Panc1 (cell line): ENCODE measurements at regions not wholly inside any gene's neighbourhood (a gene's known extent, or its start where the extent isn't known, plus 50 kb on each side); places are given as distances from the start of the nearest gene placed in this dataset.

ENCODE experiments used
- ATAC-seq: fragments of 200-7000 bp; cut with Tn5 transposase; 2 replicates; pipeline ENCODE4 v1.9.1; 2020; ENCODE audit warnings: mild to moderate bottlenecking, moderate library complexity
- BruUV-seq: library from RNA; stranded (reverse); fragments of 400-500 nt; replicated peaks from 2 replicates; lab custom pipeline; 2021; lab: Mats Ljungman, UMichigan
- CTCF ChIA-PET: fragments of 300-600 bp; sonication (Branson Sonifier 250); formaldehyde crosslinking; loops from one replicate; lab custom pipeline; 2022; ENCODE audit warnings: antibody characterized with exemption; lab: Charles Lee
- POLR2A ChIA-PET: fragments of 300-600 bp; sonication (Branson Sonifier 250); formaldehyde crosslinking; loops from one replicate; lab custom pipeline; 2022; ENCODE audit warnings: antibody characterized with exemption; lab: Charles Lee
- DNase-seq: peaks from one replicate; pipeline ENCODE4 v3.0.0-alpha.2; 2010; ENCODE audit warnings: low read depth, low spot score
- H3K27ac ChIP-seq: 2 replicates; pipeline ENCODE4 v1.5.1; 2011; ENCODE audit warnings: mild to moderate bottlenecking, low read length, inconsistent platforms
- H3K27me3 ChIP-seq: fragments of 200-500 bp; sonication (Bioruptor generic); 2 replicates; pipeline ENCODE4 v1.6.0; 2014; ENCODE audit warnings: low read length, inconsistent platforms; ENCODE audit not compliant: control insufficient read depth, insufficient read depth
- H3K36me3 ChIP-seq: fragments of 200-500 bp; sonication (Bioruptor generic); 2 replicates; pipeline ENCODE4 v1.5.1; 2014; ENCODE audit warnings: inconsistent platforms, mild to moderate bottlenecking, low read length, moderate library complexity; ENCODE audit not compliant: control insufficient read depth, insufficient read depth
- H3K4me1 ChIP-seq: 2 replicates; pipeline ENCODE4 v1.5.1; 2011; ENCODE audit warnings: inconsistent platforms, mild to moderate bottlenecking, low read length, moderate library complexity; ENCODE audit not compliant: control insufficient read depth, insufficient read depth
- H3K4me3 ChIP-seq, 2 experiments: 2 replicates each; pipeline ENCODE4 v1.5.1; 2011 to 2012; ENCODE audit warnings: low read depth in 2 of 2, low read length in 2 of 2, mild to moderate bottlenecking in 2 of 2, inconsistent platforms in 1 of 2, moderate library complexity in 1 of 2
- H3K9me3 ChIP-seq: fragments of 200-500 bp; sonication (Bioruptor generic); 2 replicates; pipeline ENCODE4 v1.5.1; 2014; ENCODE audit warnings: low read depth, mild to moderate bottlenecking, inconsistent platforms, low read length, moderate library complexity; ENCODE audit not compliant: control insufficient read depth, insufficient read depth
- CTCF ChIP-seq: fragments of 450-650 bp; IDR thresholded peaks from 2 replicates; pipeline ENCODE4 v1.5.1; 2017; ENCODE audit warnings: mild to moderate bottlenecking
- POLR2AphosphoS5 ChIP-seq: IDR thresholded peaks from 2 replicates; pipeline ENCODE4 v1.6.1; 2012; ENCODE audit warnings: mild to moderate bottlenecking, low read depth, low read length, moderate library complexity
- REST ChIP-seq, 2 experiments: IDR thresholded peaks; 2 replicates each; pipeline ENCODE4 v1.6.1; 2011 to 2012; ENCODE audit warnings: low read depth in 2 of 2, control low read depth in 1 of 2, low read length in 1 of 2, mild to moderate bottlenecking in 1 of 2, moderate library complexity in 1 of 2; ENCODE audit not compliant: insufficient read depth in 1 of 2
- SIN3A ChIP-seq: IDR thresholded peaks from 2 replicates; pipeline ENCODE4 v1.6.1; 2012; ENCODE audit warnings: low read depth, mild to moderate bottlenecking, low read length, moderate library complexity, borderline replicate concordance; ENCODE audit not compliant: insufficient read depth
- TCF7L2 ChIP-seq: IDR thresholded peaks from 2 replicates; pipeline ENCODE4 v1.6.1; 2011; ENCODE audit warnings: mild to moderate bottlenecking, low read depth, low read length, inconsistent platforms
- in situ Hi-C: cut with HindIII; loops from 2 replicates; pipeline ENCODE4 v1.10.0; 2016; ENCODE audit warnings: low sequenced_read_pairs, low pct_unique_long_range_greater_than_20kb
- intact Hi-C: fragments of 100-400 bp; cut with micrococcal nuclease; formaldehyde crosslinking; loops from one replicate; pipeline ENCODE4 v1.10.0; 2022; ENCODE audit not compliant: unreplicated experiment

- H3K9me3 ChIP-seq, result no peaks in the 10 kb centered on the region
- in situ Hi-C loops, result no loop called here
- no peaks in the 10 kb centered on the region for H3K4me1 ChIP-seq
- no peak for TF ChIP-seq REST (IDR thresholded peaks at IDR 0.05; ENCODE audit: insufficient read depth in 1 of 2, low read depth in 2 of 2, low read length in 1 of 2)
- no peak for TF ChIP-seq TCF7L2
- TF ChIP-seq SIN3A, result no peak
- TF ChIP-seq CTCF, result no peak
- no peak for TF ChIP-seq POLR2AphosphoS5
- ATAC-seq (no peak), DNase-seq (no peak)
- no peak overlapping the region for H3K27ac ChIP-seq
- no TSS peak for BruUV-seq
- H3K36me3 ChIP-seq, result no peaks in the 10 kb centered on the region
- no peak overlapping the region for H3K4me3 ChIP-seq
- H3K27me3 ChIP-seq, result no peaks in the 10 kb centered on the region
- intact Hi-C loops, result no loop called here
- CTCF ChIA-PET, result no interaction called here
- POLR2A ChIA-PET, result no interaction called here
These were observed 447.1 kb downstream of the MDFIC start for GRCh38 chr7:115368998-115369397.

- no peak for TF ChIP-seq POLR2AphosphoS5
- no peak for TF ChIP-seq SIN3A
- no peak for TF ChIP-seq CTCF
- TF ChIP-seq TCF7L2, result no peak
- no peak for TF ChIP-seq REST (IDR thresholded peaks at IDR 0.05; ENCODE audit: insufficient read depth in 1 of 2, low read depth in 2 of 2, low read length in 1 of 2)
- intact Hi-C loops, result no loop called here
These were observed 442.0 kb downstream of the MDFIC start for GRCh38 chr7:115363916-115364315.

More at GRCh38 chr7:115363916-115364315, 442.0 kb downstream of the MDFIC start:
- H3K27me3 ChIP-seq, result no peaks in the 10 kb centered on the region
- no TSS peak for BruUV-seq
- no peaks in the 10 kb centered on the region for H3K4me1 ChIP-seq
- no peaks in the 10 kb centered on the region for H3K9me3 ChIP-seq
- no peak overlapping the region for H3K27ac ChIP-seq
- ChIA-PET POLR2A (no interaction called here), CTCF (no interaction called here)
- H3K4me3 ChIP-seq, result no peak overlapping the region
- in situ Hi-C loops, result no loop called here
- ATAC-seq (no peak), DNase-seq (no peak)
- H3K36me3 ChIP-seq, result no peaks in the 10 kb centered on the region
